Thoracic aorta (tissue), 2 donors: ENCODE measurements at regions not wholly inside any gene's neighbourhood (a gene's known extent, or its start where the extent isn't known, plus 50 kb on each side); places are given as distances from the start of the nearest gene placed in this dataset.

Experiments used
- ATAC-seq: fragments of 150-250 bp; one replicate; pipeline ENCODE4 v1.8.0; 2017; ENCODE audit warnings: low read depth; ENCODE audit not compliant: insufficient number of reproducible peaks, low FRiP score
- DNase-seq: peaks from one replicate; pipeline ENCODE4 v3.0.0-alpha.2; 2020; ENCODE audit warnings: low spot score
- H3K27ac ChIP-seq, 2 donors: fragments of 200-600 bp; sonication (generic); 1 replicate in 1 of 2; 2 replicates in 1 of 2; pipeline ENCODE4 v1.5.1; 2016; ENCODE audit warnings: mild to moderate bottlenecking in 2 of 2, moderate library complexity in 2 of 2
- H3K27me3 ChIP-seq: fragments of 200-600 bp; sonication (generic); replicated peaks from 2 replicates; pipeline ENCODE4 v1.6.0; 2016; ENCODE audit warnings: mild to moderate bottlenecking; ENCODE audit not compliant: insufficient read depth
- H3K36me3 ChIP-seq: fragments of 200-600 bp; sonication (generic); one replicate; pipeline ENCODE4 v1.5.1; 2016
- H3K4me1 ChIP-seq, 2 donors: fragments of 200-600 bp; sonication (generic); 1 replicate in 1 of 2; 2 replicates in 1 of 2; pipeline versions ENCODE4 v1.5.1 to v1.6.0; 2016; ENCODE audit warnings: low read depth in 2 of 2, mild to moderate bottlenecking in 1 of 2; ENCODE audit not compliant: control insufficient read depth in 1 of 2
- H3K4me3 ChIP-seq: fragments of 200-600 bp; sonication (generic); 2 replicates; pipeline ENCODE4 v1.5.1; 2016; ENCODE audit warnings: mild to moderate bottlenecking
- H3K9me3 ChIP-seq: fragments of 200-600 bp; sonication (generic); 2 replicates; pipeline ENCODE4 v1.5.1; 2016
- TF ChIP-seq, protein P1 (sequence below): fragments of 200-600 bp; sonication (generic); IDR thresholded peaks from one replicate; pipeline ENCODE4 v1.5.1; 2019; ENCODE audit warnings: antibody characterized with exemption

DNA sequence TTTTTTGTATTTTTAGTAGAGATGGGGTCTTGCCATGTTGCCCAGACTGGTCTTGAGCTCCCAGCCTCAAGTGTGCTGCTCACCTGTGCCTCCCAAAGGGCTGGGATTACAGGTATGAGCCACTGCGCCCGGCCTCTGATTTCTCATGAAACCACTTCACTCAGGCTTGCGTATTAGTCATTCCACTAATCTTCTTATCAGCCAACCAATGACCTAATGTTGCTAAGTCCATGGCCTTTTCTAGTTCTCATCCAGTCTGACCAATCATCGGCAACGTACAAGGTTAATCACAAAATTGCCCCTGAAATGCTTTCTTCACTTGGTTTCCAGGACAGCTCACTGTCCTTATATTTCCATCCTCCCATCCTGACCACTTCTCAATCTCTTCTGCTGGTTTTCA lies 605.3 kb upstream of the SLC10A2 start:
- no peaks in the 10 kb centered on the region for H3K36me3 ChIP-seq
- H3K4me1 ChIP-seq, result no peaks in the 10 kb centered on the region
- TF ChIP-seq, protein P1, sequence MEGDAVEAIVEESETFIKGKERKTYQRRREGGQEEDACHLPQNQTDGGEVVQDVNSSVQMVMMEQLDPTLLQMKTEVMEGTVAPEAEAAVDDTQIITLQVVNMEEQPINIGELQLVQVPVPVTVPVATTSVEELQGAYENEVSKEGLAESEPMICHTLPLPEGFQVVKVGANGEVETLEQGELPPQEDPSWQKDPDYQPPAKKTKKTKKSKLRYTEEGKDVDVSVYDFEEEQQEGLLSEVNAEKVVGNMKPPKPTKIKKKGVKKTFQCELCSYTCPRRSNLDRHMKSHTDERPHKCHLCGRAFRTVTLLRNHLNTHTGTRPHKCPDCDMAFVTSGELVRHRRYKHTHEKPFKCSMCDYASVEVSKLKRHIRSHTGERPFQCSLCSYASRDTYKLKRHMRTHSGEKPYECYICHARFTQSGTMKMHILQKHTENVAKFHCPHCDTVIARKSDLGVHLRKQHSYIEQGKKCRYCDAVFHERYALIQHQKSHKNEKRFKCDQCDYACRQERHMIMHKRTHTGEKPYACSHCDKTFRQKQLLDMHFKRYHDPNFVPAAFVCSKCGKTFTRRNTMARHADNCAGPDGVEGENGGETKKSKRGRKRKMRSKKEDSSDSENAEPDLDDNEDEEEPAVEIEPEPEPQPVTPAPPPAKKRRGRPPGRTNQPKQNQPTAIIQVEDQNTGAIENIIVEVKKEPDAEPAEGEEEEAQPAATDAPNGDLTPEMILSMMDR, result no peak
- H3K27ac ChIP-seq, result no peak overlapping the region
- H3K27me3 ChIP-seq, result no peaks in the 10 kb centered on the region
- ATAC-seq (no peak), DNase-seq (no peak)
- H3K4me3 ChIP-seq, result no peak overlapping the region
- no peaks in the 10 kb centered on the region for H3K9me3 ChIP-seq

DNA sequence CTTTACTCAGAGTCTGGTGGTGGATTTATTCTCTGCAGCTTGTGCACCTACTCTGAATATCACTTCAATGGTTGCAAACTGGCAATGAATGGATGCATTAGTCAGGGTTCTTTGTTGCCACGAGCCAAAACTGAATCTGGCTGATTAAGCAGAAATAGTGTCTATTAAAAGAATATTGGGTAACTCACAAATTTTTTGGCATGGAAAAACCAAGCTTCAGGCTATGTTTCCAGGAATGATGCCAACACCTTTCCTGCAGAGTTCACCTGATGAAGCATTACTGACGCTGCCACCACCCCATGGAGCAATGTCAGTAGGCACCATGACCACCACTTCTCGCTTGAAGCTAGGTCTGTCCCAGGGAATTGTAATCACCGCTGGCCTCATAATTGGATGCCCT lies 597.8 kb upstream of the SLC10A2 start:
- H3K36me3 ChIP-seq, result no peaks in the 10 kb centered on the region
- ATAC-seq (no peak), DNase-seq (no peak)

GRCh38 chr13:103656311-103656710 lies 590.1 kb upstream of the SLC10A2 start:
- H3K4me3 ChIP-seq, result no peak overlapping the region
- no peaks in the 10 kb centered on the region for H3K27me3 ChIP-seq
- no peaks in the 10 kb centered on the region for H3K36me3 ChIP-seq
- TF ChIP-seq, protein P1, result no peak
- no peaks in the 10 kb centered on the region for H3K4me1 ChIP-seq
- ATAC-seq (no peak), DNase-seq (no peak)
- no peak overlapping the region for H3K27ac ChIP-seq
- H3K9me3 ChIP-seq, result no peaks in the 10 kb centered on the region

More for the DNA sequence above, 597.8 kb upstream of the SLC10A2 start:
- Histone ChIP-seq H3K4me1 (no peaks in the 10 kb centered on the region), H3K27ac (no peak overlapping the region), H3K27me3 (no peaks in the 10 kb centered on the region), H3K4me3 (no peak overlapping the region), H3K9me3 (no peaks in the 10 kb centered on the region)
- TF ChIP-seq, protein P1, result no peak

DNA sequence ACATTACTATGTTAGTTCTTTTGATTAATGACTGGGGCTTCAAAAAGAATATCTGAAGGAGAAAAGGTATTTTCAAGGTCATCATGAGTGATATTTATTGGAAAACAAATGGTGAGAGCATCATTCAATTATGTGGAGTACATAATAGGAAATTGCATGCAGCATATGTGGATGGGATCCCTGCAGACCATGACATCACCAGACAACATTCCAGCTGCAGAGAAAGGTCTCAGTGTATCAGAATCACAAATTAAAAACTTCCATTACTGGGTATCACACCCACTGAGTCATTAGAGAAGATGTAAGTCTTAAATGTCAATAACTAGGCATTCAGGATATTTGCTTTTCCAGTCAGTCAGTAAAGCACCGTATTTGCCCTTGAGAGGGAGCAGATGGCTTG lies 574.4 kb upstream of the SLC10A2 start:
- DNase-seq, result no peak
- no peak for ATAC-seq
- Histone ChIP-seq H3K4me1 (no peaks in the 10 kb centered on the region), H3K36me3 (no peaks in the 10 kb centered on the region), H3K4me3 (no peak overlapping the region), H3K27me3 (no peaks in the 10 kb centered on the region), H3K27ac (no peak overlapping the region), H3K9me3 (no peaks in the 10 kb centered on the region)
- TF ChIP-seq, protein P1, result no peak

GRCh38 chr13:103639326-103639725 lies 573.1 kb upstream of the SLC10A2 start:
- H3K4me3 ChIP-seq, result no peak overlapping the region
- no peak for ATAC-seq
- no peak for DNase-seq
- H3K9me3 ChIP-seq, result peaks cover 2% of the 10 kb centered on the region
- H3K27ac ChIP-seq, result no peak overlapping the region
- H3K4me1 ChIP-seq, result no peaks in the 10 kb centered on the region
- TF ChIP-seq, protein P1, result no peak
- H3K27me3 ChIP-seq, result no peaks in the 10 kb centered on the region
- no peaks in the 10 kb centered on the region for H3K36me3 ChIP-seq
